ENCODE measurements at regions not wholly inside any gene's neighbourhood (a gene's known extent, or its start where the extent isn't known, plus 50 kb on each side); places are given as distances from the start of the nearest gene placed in this dataset.

DNA sequence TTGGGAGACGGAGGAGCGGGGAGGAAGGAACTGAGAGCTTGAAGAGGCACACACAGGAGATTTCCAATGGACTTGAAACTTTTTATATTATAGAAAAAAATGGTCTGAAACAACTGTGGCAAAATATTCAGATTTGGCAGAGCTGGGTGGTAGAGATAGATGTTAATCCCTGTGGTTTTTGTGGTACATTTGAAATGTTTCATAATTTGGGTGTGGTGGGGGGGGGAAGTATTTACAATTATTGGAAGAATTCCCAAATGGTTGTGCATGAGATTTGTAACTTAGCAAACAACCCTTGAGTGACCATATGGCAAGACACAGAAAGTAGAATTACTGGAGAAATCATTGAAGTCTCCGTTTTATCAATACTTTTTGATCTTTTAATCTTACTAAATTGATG, 588.8 kb upstream of the PSMD7 start:
- no peak for TF ChIP-seq CTCF (conservative IDR thresholded peaks at IDR 0.05; ENCODE audit: low read depth, low read length)
- no peak for TF ChIP-seq EZH2 (IDR thresholded peaks at IDR 0.05; ENCODE audit: low read length, unreplicated experiment)

Measured in PC-3 (cell line).